IMR-90 (cell line): ENCODE measurements at regions not wholly inside any gene's neighbourhood (a gene's known extent, or its start where the extent isn't known, plus 50 kb on each side); places are given as distances from the start of the nearest gene placed in this dataset.

Source experiments
- ATAC-seq: fragments of 200-7000 bp; cut with Tn5 transposase; 2 replicates; pipeline ENCODE4 v1.9.1; 2020; ENCODE audit warnings: low read depth, mild to moderate bottlenecking, moderate library complexity
- BruUV-seq: library from RNA; stranded (reverse); fragments of 400-500 nt; replicated peaks from 2 replicates; lab custom pipeline; 2021; lab: Mats Ljungman, UMichigan
- CTCF ChIA-PET: fragments of 300-600 bp; formaldehyde crosslinking; extraction: SDS; loops from one replicate; lab custom pipeline; 2021; ENCODE audit warnings: antibody characterized with exemption; lab: Yijun Ruan, JAX
- POLR2A ChIA-PET: fragments of 300-600 bp; sonication (Branson Sonifier 250); formaldehyde crosslinking; loops from one replicate; lab custom pipeline; 2022; ENCODE audit warnings: antibody characterized with exemption; ENCODE audit not compliant: unreplicated experiment; lab: Charles Lee
- DNase-seq: peaks from one replicate; pipeline ENCODE4 v3.0.0; 2013
- H2AFZ ChIP-seq: replicated peaks from 2 replicates; pipeline ENCODE3; 2013; ENCODE audit warnings: low read length, mild to moderate bottlenecking; ENCODE audit not compliant: poor library complexity
- H2AK5ac ChIP-seq: 2 replicates; pipeline ENCODE4 v1.6.1; 2013; ENCODE audit warnings: low read depth, low read length, inconsistent platforms
- H2AK9ac ChIP-seq: replicated peaks from 2 replicates; pipeline ENCODE3; 2013; ENCODE audit warnings: mild to moderate bottlenecking, low read depth, low read length, moderate library complexity; ENCODE audit not compliant: poor library complexity
- H2BK120ac ChIP-seq: 2 replicates; pipeline ENCODE4 v1.6.1; 2013; ENCODE audit warnings: low read depth, low read length, inconsistent platforms
- H2BK15ac ChIP-seq: 3 replicates; pipeline ENCODE4 v1.6.1; 2013; ENCODE audit warnings: low read depth, low read length, inconsistent platforms
- H2BK20ac ChIP-seq: 2 replicates; pipeline ENCODE4 v1.6.1; 2013; ENCODE audit warnings: low read depth, mild to moderate bottlenecking, inconsistent platforms, low read length, moderate library complexity
- H2BK5ac ChIP-seq: 2 replicates; pipeline ENCODE4 v1.6.1; 2013; ENCODE audit warnings: mild to moderate bottlenecking, low read depth, low read length, inconsistent platforms; ENCODE audit not compliant: poor library complexity, severe bottlenecking
- H3K14ac ChIP-seq: replicated peaks from 2 replicates; pipeline ENCODE4 v1.6.1; 2013; ENCODE audit warnings: low read depth, low read length, inconsistent platforms
- H3K18ac ChIP-seq: 2 replicates; pipeline ENCODE4 v1.6.1; 2013; ENCODE audit warnings: low read depth, low read length, control low read depth
- H3K23ac ChIP-seq: 2 replicates; pipeline ENCODE4 v1.6.1; 2013; ENCODE audit warnings: low read depth, low read length, inconsistent platforms
- H3K27ac ChIP-seq: 2 replicates; pipeline ENCODE4 v1.5.1; 2013; ENCODE audit warnings: mild to moderate bottlenecking, control low read depth, low read length; ENCODE audit not compliant: insufficient read depth
- H3K27me3 ChIP-seq: 2 replicates; pipeline ENCODE4 v1.6.1; 2013; ENCODE audit warnings: low read length; ENCODE audit not compliant: control insufficient read depth, insufficient read depth
- H3K36me3 ChIP-seq: 2 replicates; pipeline ENCODE4 v1.6.1; 2013; ENCODE audit warnings: low read length, mixed read lengths; ENCODE audit not compliant: control insufficient read depth, insufficient read depth
- H3K4ac ChIP-seq: 2 replicates; pipeline ENCODE4 v1.6.1; 2013; ENCODE audit warnings: low read depth, low read length, inconsistent platforms
- H3K4me1 ChIP-seq: 2 replicates; pipeline ENCODE4 v1.6.1; 2013; ENCODE audit warnings: low read length, mixed read lengths; ENCODE audit not compliant: control insufficient read depth, insufficient read depth
- H3K4me2 ChIP-seq: 2 replicates; pipeline ENCODE4 v1.6.1; 2013; ENCODE audit warnings: low read depth, mild to moderate bottlenecking, control low read depth, low read length, moderate library complexity
- H3K4me3 ChIP-seq: 2 replicates; pipeline ENCODE4 v1.5.1; 2013; ENCODE audit warnings: low read depth, mild to moderate bottlenecking, control low read depth, low read length, moderate library complexity; ENCODE audit not compliant: insufficient read depth
- H3K56ac ChIP-seq: 2 replicates; pipeline ENCODE4 v1.6.1; 2013; ENCODE audit warnings: low read length, inconsistent platforms; ENCODE audit not compliant: insufficient read depth; ENCODE audit errors: extremely low read depth
- H3K79me1 ChIP-seq, 2 experiments: 2 replicates each; pipeline ENCODE4 v1.6.1; 2013; ENCODE audit warnings: low read length in 2 of 2, inconsistent platforms in 1 of 2, low read depth in 1 of 2
- H3K9ac ChIP-seq: 2 replicates; pipeline ENCODE4 v1.6.1; 2013; ENCODE audit warnings: low read depth, low read length, control low read depth
- H3K9me1 ChIP-seq: 2 replicates; pipeline ENCODE4 v1.6.1; 2013; ENCODE audit warnings: low read length, inconsistent platforms; ENCODE audit not compliant: insufficient read depth
- H3K9me3 ChIP-seq: 2 replicates; pipeline ENCODE4 v1.6.1; 2013; ENCODE audit warnings: low read length; ENCODE audit not compliant: control insufficient read depth, insufficient read depth
- H4K20me1 ChIP-seq: 2 replicates; pipeline ENCODE4 v1.6.1; 2013; ENCODE audit warnings: low read length, inconsistent platforms; ENCODE audit not compliant: insufficient read depth
- H4K5ac ChIP-seq: 2 replicates; pipeline ENCODE4 v1.6.1; 2013; ENCODE audit warnings: mild to moderate bottlenecking, low read depth, low read length, control low read depth
- H4K8ac ChIP-seq, 2 experiments: 2 replicates each; pipeline ENCODE4 v1.6.1; 2013; ENCODE audit warnings: low read depth in 2 of 2, low read length in 2 of 2, control low read depth in 1 of 2, inconsistent platforms in 1 of 2
- H4K91ac ChIP-seq: 2 replicates; pipeline ENCODE4 v1.6.1; 2013; ENCODE audit warnings: low read depth, low read length, inconsistent platforms; ENCODE audit not compliant: insufficient read depth
- BHLHE40 ChIP-seq: fragments of 150-350 bp; IDR thresholded peaks from 2 replicates; pipeline ENCODE4 v1.6.1; 2016; ENCODE audit warnings: mild to moderate bottlenecking, low read depth, low read length
- CEBPB ChIP-seq: IDR thresholded peaks from 2 replicates; pipeline ENCODE4 v1.6.1; 2012; ENCODE audit warnings: low read depth, low read length, improper control_type of control experiment
- CHD1 ChIP-seq: IDR thresholded peaks from 2 replicates; pipeline ENCODE4 v1.6.1; 2012; ENCODE audit warnings: low read depth, low read length, improper control_type of control experiment
- ELK1 ChIP-seq: fragments of 150-350 bp; IDR thresholded peaks from 2 replicates; pipeline ENCODE4 v1.6.1; 2016; ENCODE audit warnings: low read depth, mild to moderate bottlenecking, low read length, moderate library complexity, borderline replicate concordance
- FOS ChIP-seq: fragments of 150-350 bp; IDR thresholded peaks from 2 replicates; pipeline ENCODE4 v1.6.1; 2016; ENCODE audit warnings: low read depth, low read length
- MAFK ChIP-seq: IDR thresholded peaks from 2 replicates; pipeline ENCODE4 v1.6.1; 2012; ENCODE audit warnings: low read depth, low read length, improper control_type of control experiment
- MAZ ChIP-seq: IDR thresholded peaks from 2 replicates; pipeline ENCODE4 v1.6.1; 2012; ENCODE audit warnings: low read depth, mild to moderate bottlenecking, low read length, improper control_type of control experiment, moderate library complexity, borderline replicate concordance
- MXI1 ChIP-seq: IDR thresholded peaks from 2 replicates; pipeline ENCODE4 v1.6.1; 2012; ENCODE audit warnings: low read depth, mild to moderate bottlenecking, low read length, moderate library complexity, borderline replicate concordance
- NFE2L2 ChIP-seq: fragments of 150-350 bp; IDR thresholded peaks from 2 replicates; pipeline ENCODE4 v1.6.1; 2016; ENCODE audit warnings: low read depth, mild to moderate bottlenecking, low read length
- POLR2A ChIP-seq: IDR thresholded peaks from 2 replicates; pipeline ENCODE4 v1.6.1; 2012; ENCODE audit warnings: mild to moderate bottlenecking, low read depth, low read length
- RAD21 ChIP-seq: IDR thresholded peaks from 2 replicates; pipeline ENCODE4 v1.6.1; 2012; ENCODE audit warnings: low read length, improper control_type of control experiment
- RCOR1 ChIP-seq: IDR thresholded peaks from 2 replicates; pipeline ENCODE4 v1.6.1; 2012; ENCODE audit warnings: mild to moderate bottlenecking, low read length, improper control_type of control experiment; ENCODE audit not compliant: insufficient replicate concordance
- RFX5 ChIP-seq: IDR thresholded peaks from 2 replicates; pipeline ENCODE4 v1.8.0; 2012; ENCODE audit warnings: low read depth, mild to moderate bottlenecking, low read length, moderate library complexity
- SMC3 ChIP-seq: fragments of 150-350 bp; IDR thresholded peaks from 2 replicates; pipeline ENCODE4 v1.6.1; 2016; ENCODE audit warnings: low read depth, mild to moderate bottlenecking, antibody characterized with exemption, low read length, moderate library complexity
- WGBS, 2 experiments: methylation state at CpG; one replicate each; pipeline versions ENCODE4 v1.1.5 to v1.1.7; 2013; ENCODE audit warnings: missing lambda C conversion rate in 2 of 2; ENCODE audit not compliant: insufficient read length in 1 of 2; ENCODE audit errors: extremely low coverage in 2 of 2; 5-methylcytosine and 5-hydroxymethylcytosine counted together
- dilution Hi-C: fragments of 300-500 bp; cut with HindIII; formaldehyde crosslinking; loops from one replicate; pipeline ENCODE4 v1.14.3; 2018; ENCODE audit warnings: low sequenced_read_pairs; ENCODE audit not compliant: unreplicated experiment
- in situ Hi-C: fragments of 300-500 bp; cut with MboI; formaldehyde crosslinking; loops from 3 replicates; pipeline ENCODE4 v1.14.3; 2019; ENCODE audit warnings: low sequenced_read_pairs, inconsistent platforms, mixed read lengths
- intact Hi-C: fragments of 100-400 bp; cut with micrococcal nuclease; formaldehyde crosslinking; loops from 2 replicates; pipeline ENCODE4 v1.10.0; 2022
- TF ChIP-seq, protein P1 (sequence below): conservative IDR thresholded peaks from 2 replicates; pipeline ENCODE4 v1.5.1; 2012; ENCODE audit warnings: mild to moderate bottlenecking, low read depth, low read length, improper control_type of control experiment
- TF ChIP-seq, protein P2 (sequence below): fragments of 150-350 bp; IDR thresholded peaks from 2 replicates; pipeline ENCODE4 v1.6.1; 2017; ENCODE audit warnings: mild to moderate bottlenecking, antibody characterized with exemption, low read length, low read depth

DNA sequence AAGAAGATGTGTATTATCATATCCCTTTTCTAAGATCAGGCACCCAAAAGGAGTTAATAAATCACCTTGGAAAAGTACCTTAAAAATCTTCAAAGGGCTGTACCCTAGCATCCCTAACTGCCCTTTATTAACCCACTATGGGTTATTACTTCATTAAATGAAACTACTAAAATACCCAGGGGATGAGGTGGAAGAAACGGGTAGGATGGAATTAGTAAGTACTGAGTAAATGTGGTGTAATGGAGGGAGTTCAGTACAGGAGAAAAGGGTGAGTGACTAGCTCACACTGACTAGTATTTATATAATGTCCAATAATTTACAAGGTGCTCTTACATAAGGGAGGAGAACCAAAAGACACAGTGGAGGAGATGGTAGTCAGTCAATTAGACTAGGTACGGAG, 51.0 kb upstream of the RASGEF1B start:
- Histone ChIP-seq H2BK5ac (no peak overlapping the region), H3K56ac (no peak overlapping the region), H3K4me1 (no peaks in the 10 kb centered on the region), H3K4ac (no peak overlapping the region), H3K18ac (no peak overlapping the region), H4K5ac (no peak overlapping the region), H3K27ac (no peak overlapping the region), H2AFZ (no peak overlapping the region), H3K27me3 (no peaks in the 10 kb centered on the region), H3K4me3 (no peak overlapping the region), H2BK15ac (no peak overlapping the region), H3K36me3 (no peaks in the 10 kb centered on the region), H2BK120ac (no peak overlapping the region), H2BK20ac (no peak overlapping the region), H3K9me1 (no peaks in the 10 kb centered on the region), H4K91ac (no peak overlapping the region), H3K9ac (no peak overlapping the region), H3K9me3 (no peaks in the 10 kb centered on the region), H4K8ac (no peak overlapping the region), H2AK5ac (no peak overlapping the region), H4K20me1 (no peaks in the 10 kb centered on the region), H3K4me2 (no peak overlapping the region), H3K79me1 (no peaks in the 10 kb centered on the region), H3K14ac (no peak overlapping the region), H2AK9ac (no peak overlapping the region), H3K23ac (no peak overlapping the region)
- in situ Hi-C loops = no loop called here
- WGBS, 2 experiments = no CpG with 5 or more reads among the region's 2 CpGs
- intact Hi-C loops = no loop called here
- ATAC-seq (no peak), DNase-seq (no peak)
- dilution Hi-C loops = no loop called here
- ChIA-PET CTCF (no interaction called here), POLR2A (no interaction called here)
- no TSS peak for BruUV-seq
- TF ChIP-seq MAFK (no peak), MXI1 (no peak), CHD1 (no peak), POLR2A (no peak), NFE2L2 (no peak), BHLHE40 (no peak), RCOR1 (no peak), RFX5 (no peak), CEBPB (no peak), ELK1 (no peak), MAZ (no peak), SMC3 (no peak), FOS (no peak), RAD21 (no peak)
- TF ChIP-seq, protein P1, sequence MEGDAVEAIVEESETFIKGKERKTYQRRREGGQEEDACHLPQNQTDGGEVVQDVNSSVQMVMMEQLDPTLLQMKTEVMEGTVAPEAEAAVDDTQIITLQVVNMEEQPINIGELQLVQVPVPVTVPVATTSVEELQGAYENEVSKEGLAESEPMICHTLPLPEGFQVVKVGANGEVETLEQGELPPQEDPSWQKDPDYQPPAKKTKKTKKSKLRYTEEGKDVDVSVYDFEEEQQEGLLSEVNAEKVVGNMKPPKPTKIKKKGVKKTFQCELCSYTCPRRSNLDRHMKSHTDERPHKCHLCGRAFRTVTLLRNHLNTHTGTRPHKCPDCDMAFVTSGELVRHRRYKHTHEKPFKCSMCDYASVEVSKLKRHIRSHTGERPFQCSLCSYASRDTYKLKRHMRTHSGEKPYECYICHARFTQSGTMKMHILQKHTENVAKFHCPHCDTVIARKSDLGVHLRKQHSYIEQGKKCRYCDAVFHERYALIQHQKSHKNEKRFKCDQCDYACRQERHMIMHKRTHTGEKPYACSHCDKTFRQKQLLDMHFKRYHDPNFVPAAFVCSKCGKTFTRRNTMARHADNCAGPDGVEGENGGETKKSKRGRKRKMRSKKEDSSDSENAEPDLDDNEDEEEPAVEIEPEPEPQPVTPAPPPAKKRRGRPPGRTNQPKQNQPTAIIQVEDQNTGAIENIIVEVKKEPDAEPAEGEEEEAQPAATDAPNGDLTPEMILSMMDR = no peak
- TF ChIP-seq, protein P2, sequence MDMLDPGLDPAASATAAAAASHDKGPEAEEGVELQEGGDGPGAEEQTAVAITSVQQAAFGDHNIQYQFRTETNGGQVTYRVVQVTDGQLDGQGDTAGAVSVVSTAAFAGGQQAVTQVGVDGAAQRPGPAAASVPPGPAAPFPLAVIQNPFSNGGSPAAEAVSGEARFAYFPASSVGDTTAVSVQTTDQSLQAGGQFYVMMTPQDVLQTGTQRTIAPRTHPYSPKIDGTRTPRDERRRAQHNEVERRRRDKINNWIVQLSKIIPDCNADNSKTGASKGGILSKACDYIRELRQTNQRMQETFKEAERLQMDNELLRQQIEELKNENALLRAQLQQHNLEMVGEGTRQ = no peak
